HT1080 (cell line): ENCODE measurements at regions not wholly inside any gene's neighbourhood (a gene's known extent, or its start where the extent isn't known, plus 50 kb on each side); places are given as distances from the start of the nearest gene placed in this dataset.
A peak's percentile ranks its signal among the peaks of the same experiment; 100 is the strongest.

Source experiments
- DNase-seq: peaks from one replicate; pipeline ENCODE4 v3.0.0-alpha.2; 2015; ENCODE audit warnings: low read depth

GRCh38 chr5:61596265-61596664 lies 264.2 kb downstream of the ZSWIM6 start:
- no peak for DNase-seq

- DNase-seq: no peak
Observed at GRCh38 chr5:61597684-61598083, 265.6 kb downstream of the ZSWIM6 start.

DNA sequence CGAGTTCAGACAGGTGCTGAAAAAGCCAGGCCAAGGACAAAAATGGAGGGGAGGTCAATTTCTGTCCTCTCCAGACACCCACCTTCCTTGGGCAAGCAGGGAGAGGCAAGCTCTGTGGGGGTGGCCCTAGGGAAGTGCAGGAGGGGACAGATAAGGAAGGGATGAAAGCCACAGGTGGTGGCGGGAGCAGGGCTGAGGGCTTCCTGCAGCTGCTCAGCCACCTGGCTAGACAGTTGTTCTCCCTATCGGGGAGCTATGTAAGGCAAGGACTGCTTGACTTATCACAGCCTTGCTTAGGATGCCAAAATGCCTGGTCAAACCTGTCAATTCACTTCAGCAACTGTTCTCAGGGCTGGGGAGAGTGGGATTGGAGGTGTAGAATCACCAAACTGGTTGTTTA lies 266.1 kb downstream of the ZSWIM6 start:
- no peak for DNase-seq

GRCh38 chr5:61599370-61600122 lies 267.5 kb downstream of the ZSWIM6 start:
- DNase-seq: peak; percentile 23

DNA sequence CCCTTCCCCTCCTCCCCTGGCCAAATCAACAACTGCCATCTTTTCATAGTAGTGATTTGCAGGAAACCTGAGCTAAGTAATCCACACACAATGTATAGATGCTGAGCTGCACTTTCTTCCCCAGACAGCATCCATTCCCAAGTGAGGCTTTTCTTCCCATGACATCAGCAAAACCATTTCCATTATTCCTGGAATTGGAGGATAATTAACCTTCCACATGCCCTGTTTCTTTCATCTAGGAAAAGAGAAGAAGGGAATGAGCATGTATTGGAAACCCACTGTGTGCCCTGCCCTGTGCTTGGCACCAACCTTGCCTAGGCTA lies 268.0 kb downstream of the ZSWIM6 start:
- no peak for DNase-seq

GRCh38 chr5:61600945-61601511 lies 269.0 kb downstream of the ZSWIM6 start:
- DNase-seq: no peak

GRCh38 chr5:61603211-61603908 lies 271.3 kb downstream of the ZSWIM6 start:
- peak; percentile 13 for DNase-seq

GRCh38 chr5:61604076-61605025 lies 272.3 kb downstream of the ZSWIM6 start:
- DNase-seq: no peak

- DNase-seq: no peak
Observed at GRCh38 chr5:61609840-61610677, 278.0 kb downstream of the ZSWIM6 start.

DNA sequence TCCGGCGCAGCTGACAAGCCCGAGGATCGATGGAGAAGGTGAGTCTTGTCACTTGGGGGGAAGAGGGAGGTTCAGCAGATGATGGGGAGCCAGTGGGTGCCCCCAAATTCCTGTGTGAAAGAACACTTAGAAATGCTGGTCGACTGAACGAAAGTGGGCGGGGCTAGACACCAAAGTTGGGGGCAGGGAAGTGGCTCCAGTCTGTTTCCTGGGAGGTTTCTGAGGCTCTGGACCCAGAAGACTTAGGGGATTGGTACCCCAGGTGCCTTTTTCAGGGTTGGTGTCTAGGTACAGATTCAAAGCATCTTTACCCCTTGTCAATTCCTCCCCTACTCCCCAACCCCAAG lies 278.6 kb downstream of the ZSWIM6 start:
- no peak for DNase-seq

GRCh38 chr5:61612431-61612830 lies 280.4 kb downstream of the ZSWIM6 start:
- DNase-seq: no peak

DNA sequence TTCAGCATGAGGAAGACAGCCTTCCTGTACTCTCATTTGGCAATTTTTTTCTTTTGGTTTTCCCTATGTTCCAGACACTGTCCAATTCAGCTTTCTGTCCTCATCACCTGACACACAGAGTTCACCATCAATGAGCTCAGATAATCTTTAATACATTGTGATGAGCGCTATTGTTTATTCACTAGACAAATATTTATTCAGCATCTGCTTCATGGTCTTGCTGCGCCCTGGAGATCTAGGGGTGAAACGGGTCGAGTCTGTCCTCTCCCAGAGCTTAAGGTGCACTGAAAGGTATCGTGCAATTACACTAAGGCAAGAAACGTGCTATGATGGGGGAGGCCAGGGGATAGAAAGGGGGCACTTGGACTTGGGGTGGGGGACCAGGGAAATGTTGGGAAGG lies 281.6 kb downstream of the ZSWIM6 start:
- DNase-seq: no peak

DNA sequence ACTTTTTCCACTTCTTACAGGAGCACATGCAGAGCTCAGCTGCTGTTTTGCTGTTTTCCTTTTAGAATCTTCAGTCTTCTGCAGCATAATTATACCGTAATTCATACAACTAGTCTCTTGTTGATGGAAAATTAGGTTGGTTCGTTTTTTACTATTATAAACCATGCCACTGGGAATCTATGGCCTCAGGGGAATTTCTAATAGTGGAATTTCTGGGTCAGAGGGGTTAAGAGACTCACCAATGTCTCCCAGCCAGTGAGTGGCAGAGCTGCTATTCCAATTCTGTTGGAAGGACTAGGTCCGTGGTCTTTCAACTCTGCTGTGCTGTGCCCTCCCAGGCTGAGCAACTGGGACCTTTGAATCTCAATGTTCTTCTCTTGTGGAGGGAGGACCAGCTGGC lies 282.5 kb downstream of the ZSWIM6 start:
- DNase-seq: no peak

DNA sequence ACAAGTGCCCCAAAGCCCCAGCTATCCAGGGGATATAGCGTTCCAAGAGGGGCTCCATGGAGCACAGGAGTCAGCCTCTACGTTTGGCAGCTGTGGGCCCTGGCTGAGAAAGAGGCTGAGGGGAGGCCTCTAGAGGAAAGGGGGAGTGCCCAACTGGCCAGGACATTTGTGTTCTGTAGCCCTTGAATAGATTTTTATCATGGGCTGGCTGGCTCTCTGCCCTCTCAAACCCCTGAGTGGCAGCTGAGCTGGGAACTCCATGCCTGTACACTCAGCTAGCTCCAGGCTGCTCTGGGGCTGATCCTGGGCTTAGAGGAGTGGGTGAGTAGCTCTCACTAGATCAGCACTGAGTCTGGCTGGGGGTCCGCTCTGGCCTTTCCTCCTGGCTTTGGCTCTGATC lies 285.0 kb downstream of the ZSWIM6 start:
- DNase-seq: no peak

DNA sequence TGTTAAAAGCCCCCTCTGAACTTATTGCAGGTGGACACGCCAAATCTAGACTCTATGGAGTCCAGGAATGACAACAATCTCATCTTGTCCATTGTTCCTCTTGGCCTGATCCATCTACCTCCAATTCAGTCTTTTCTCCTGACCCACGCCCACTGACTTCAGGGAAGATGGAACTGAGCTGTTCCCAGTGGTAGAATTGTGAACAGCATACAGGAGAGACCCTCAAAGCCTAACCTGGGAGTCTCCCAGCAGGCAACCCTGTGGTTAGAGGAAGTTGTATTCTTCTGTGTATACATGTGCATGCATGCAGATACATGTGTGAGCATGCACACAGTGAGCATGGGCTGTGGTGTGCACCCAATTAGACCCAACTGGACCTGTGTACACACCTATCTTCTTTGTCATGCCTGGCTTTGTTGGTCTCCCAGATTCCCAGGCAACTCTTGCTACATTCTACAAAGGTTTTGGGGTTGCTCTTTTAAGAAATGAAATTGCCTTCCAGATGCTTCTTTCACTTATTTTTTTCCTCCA lies 286.0 kb downstream of the ZSWIM6 start:
- DNase-seq: no peak

GRCh38 chr5:61618577-61618976 lies 286.5 kb downstream of the ZSWIM6 start:
- DNase-seq: no peak

GRCh38 chr5:61619289-61619688 lies 287.2 kb downstream of the ZSWIM6 start:
- no peak for DNase-seq

DNA sequence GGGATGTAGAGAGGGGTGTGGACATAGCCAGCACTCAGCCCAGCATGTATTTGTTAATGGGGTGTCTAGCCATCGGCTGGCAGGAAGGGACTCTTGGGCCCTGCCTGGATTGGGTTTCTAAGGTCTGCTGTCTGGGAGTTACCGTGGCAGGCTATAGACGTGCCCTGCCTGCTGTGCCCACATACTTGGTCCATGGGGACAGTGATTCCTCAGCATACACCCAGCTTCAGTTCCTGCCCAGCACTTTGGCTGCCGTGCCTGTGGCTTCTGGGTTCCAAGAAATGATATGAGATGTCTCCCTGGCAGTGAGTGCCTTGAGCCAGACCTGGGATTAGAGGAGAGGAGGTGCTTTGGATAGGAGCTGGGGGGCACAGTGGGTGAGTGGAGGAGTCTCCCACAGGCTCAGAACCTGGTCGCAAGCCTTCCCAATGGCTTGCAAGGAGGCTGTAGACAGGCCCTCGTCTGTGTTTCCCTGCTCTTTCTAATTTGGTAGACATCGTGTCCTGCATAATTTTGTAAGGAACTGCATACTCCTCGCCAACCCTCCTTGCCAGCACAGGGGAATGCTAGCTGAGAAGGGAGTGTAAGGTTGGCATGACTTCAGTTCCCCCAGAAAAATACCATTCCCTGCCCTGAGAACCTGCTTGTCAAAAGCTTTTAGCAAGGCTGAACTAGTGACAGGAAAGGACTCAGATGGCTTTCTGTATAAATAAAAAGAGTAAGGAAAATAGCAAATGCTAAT lies 287.9 kb downstream of the ZSWIM6 start:
- no peak for DNase-seq

GRCh38 chr5:61620699-61621182 lies 288.7 kb downstream of the ZSWIM6 start:
- no peak for DNase-seq

- DNase-seq: no peak
Observed at GRCh38 chr5:61621202-61621650, 289.2 kb downstream of the ZSWIM6 start.
